OCI-LY3 (cell line): ENCODE measurements at regions not wholly inside any gene's neighbourhood (a gene's known extent, or its start where the extent isn't known, plus 50 kb on each side); places are given as distances from the start of the nearest gene placed in this dataset.

Experiments used
- EZH2phosphoT487 ChIP-seq: fragments of 200-600 bp; shearing (Covaris generic); IDR thresholded peaks from 2 replicates; pipeline ENCODE4 v1.6.1; 2018; ENCODE audit warnings: antibody characterized with exemption, mixed run types, low read depth
- TF ChIP-seq, protein P1 (sequence below): fragments of 200-600, 300-600 bp; sonication (generic); IDR thresholded peaks from 2 replicates; pipeline ENCODE4 v1.5.1; 2014; ENCODE audit warnings: antibody characterized with exemption, low read length, low read depth

- TF ChIP-seq, protein P1, sequence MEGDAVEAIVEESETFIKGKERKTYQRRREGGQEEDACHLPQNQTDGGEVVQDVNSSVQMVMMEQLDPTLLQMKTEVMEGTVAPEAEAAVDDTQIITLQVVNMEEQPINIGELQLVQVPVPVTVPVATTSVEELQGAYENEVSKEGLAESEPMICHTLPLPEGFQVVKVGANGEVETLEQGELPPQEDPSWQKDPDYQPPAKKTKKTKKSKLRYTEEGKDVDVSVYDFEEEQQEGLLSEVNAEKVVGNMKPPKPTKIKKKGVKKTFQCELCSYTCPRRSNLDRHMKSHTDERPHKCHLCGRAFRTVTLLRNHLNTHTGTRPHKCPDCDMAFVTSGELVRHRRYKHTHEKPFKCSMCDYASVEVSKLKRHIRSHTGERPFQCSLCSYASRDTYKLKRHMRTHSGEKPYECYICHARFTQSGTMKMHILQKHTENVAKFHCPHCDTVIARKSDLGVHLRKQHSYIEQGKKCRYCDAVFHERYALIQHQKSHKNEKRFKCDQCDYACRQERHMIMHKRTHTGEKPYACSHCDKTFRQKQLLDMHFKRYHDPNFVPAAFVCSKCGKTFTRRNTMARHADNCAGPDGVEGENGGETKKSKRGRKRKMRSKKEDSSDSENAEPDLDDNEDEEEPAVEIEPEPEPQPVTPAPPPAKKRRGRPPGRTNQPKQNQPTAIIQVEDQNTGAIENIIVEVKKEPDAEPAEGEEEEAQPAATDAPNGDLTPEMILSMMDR: no peak
- TF ChIP-seq EZH2phosphoT487: no peak
Measured at GRCh38 chr2:67955748-67956603, 106.8 kb downstream of the C1D start.
